H1 (cell line): ENCODE measurements at regions not wholly inside any gene's neighbourhood (a gene's known extent, or its start where the extent isn't known, plus 50 kb on each side); places are given as distances from the start of the nearest gene placed in this dataset.

Source experiments
- CTCF ChIA-PET: fragments of 300-600 bp; sonication (Branson Sonifier 250); formaldehyde crosslinking; loops from one replicate; lab custom pipeline; 2021; ENCODE audit not compliant: partially characterized antibody; lab: Charles Lee
- POLR2A ChIA-PET: fragments of 300-600 bp; sonication (Branson Sonifier 250); formaldehyde crosslinking; loops from one replicate; lab custom pipeline; 2021; ENCODE audit warnings: inconsistent platforms; ENCODE audit not compliant: partially characterized antibody; lab: Charles Lee
- DNase-seq, 2 experiments: peaks; one replicate each; pipeline versions ENCODE4 v3.0.0 to v3.0.0-alpha.2; 2010 to 2022; ENCODE audit warnings: low spot score in 2 of 2, low read depth in 1 of 2, mixed read lengths in 1 of 2
- FAIRE-seq: peaks from 2 replicates; lab custom pipeline; 2011; peaks lifted over from hg19 to GRCh38; lab: Jason Lieb, UNC
- H2AFZ ChIP-seq: 2 replicates; pipeline ENCODE4 v1.8.1; 2012; ENCODE audit warnings: low read length, inconsistent platforms
- H2AK5ac ChIP-seq: 2 replicates; pipeline ENCODE4 v1.6.1; 2013; ENCODE audit warnings: low read depth, low read length
- H2BK120ac ChIP-seq: replicated peaks from 2 replicates; pipeline ENCODE3; 2013; ENCODE audit warnings: low read depth, low read length, inconsistent platforms
- H2BK12ac ChIP-seq: 2 replicates; pipeline ENCODE4 v1.6.1; 2013; ENCODE audit warnings: low read depth, low read length
- H2BK15ac ChIP-seq: 2 replicates; pipeline ENCODE4 v1.6.1; 2013; ENCODE audit warnings: low read length
- H2BK20ac ChIP-seq: 2 replicates; pipeline ENCODE4 v1.6.1; 2013; ENCODE audit warnings: low read length
- H2BK5ac ChIP-seq: 2 replicates; pipeline ENCODE4 v1.6.1; 2013; ENCODE audit warnings: low read depth, low read length
- H3K14ac ChIP-seq: 2 replicates; pipeline ENCODE4 v1.6.1; 2013; ENCODE audit warnings: inconsistent platforms; ENCODE audit not compliant: insufficient read length
- H3K18ac ChIP-seq: 2 replicates; pipeline ENCODE4 v1.6.1; 2013; ENCODE audit warnings: low read length; ENCODE audit errors: extremely low read depth
- H3K23ac ChIP-seq: 2 replicates; pipeline ENCODE4 v1.6.1; 2013; ENCODE audit warnings: inconsistent platforms; ENCODE audit not compliant: insufficient read length
- H3K23me2 ChIP-seq: 2 replicates; pipeline ENCODE4 v1.6.1; 2013; ENCODE audit warnings: low read depth, low read length
- H3K27ac ChIP-seq: 2 replicates; pipeline ENCODE4 v1.6.1; 2011; ENCODE audit warnings: low read depth, low read length, inconsistent platforms
- H3K27me3 ChIP-seq, 4 experiments: replicated peaks in 1 of 4; 1 replicate in 1 of 4; 2 replicates in 3 of 4; pipeline versions ENCODE4 v1.6.1 to v1.8.1; 2011 to 2013; ENCODE audit warnings: low read length in 3 of 4, mild to moderate bottlenecking in 3 of 4, inconsistent platforms in 2 of 4, mixed read lengths in 2 of 4, moderate library complexity in 1 of 4; ENCODE audit not compliant: control insufficient read depth in 3 of 4, insufficient read depth in 3 of 4; ENCODE audit errors: extremely low read depth in 1 of 4
- H3K36me3 ChIP-seq, 4 experiments: 2 replicates each; pipeline versions ENCODE4 v1.6.1 to v1.8.1; 2011 to 2013; ENCODE audit warnings: mild to moderate bottlenecking in 4 of 4, low read length in 3 of 4, moderate library complexity in 2 of 4, control low read depth in 1 of 4, inconsistent platforms in 1 of 4; ENCODE audit not compliant: insufficient read depth in 4 of 4, control insufficient read depth in 2 of 4
- H3K4ac ChIP-seq: replicated peaks from 2 replicates; pipeline ENCODE3; 2013; ENCODE audit warnings: low read length, low read depth, mixed read lengths, inconsistent platforms; ENCODE audit not compliant: insufficient read length
- H3K4me1 ChIP-seq, 4 experiments: replicated peaks in 1 of 4; 1 replicate in 1 of 4; 2 replicates in 3 of 4; pipeline versions ENCODE4 v1.6.1 to v1.8.1; 2011 to 2013; ENCODE audit warnings: low read length in 3 of 4, inconsistent platforms in 2 of 4, mixed read lengths in 1 of 4; ENCODE audit not compliant: insufficient read depth in 4 of 4, control insufficient read depth in 3 of 4
- H3K4me2 ChIP-seq, 2 experiments: 2 replicates each; pipeline versions ENCODE4 v1.6.1 to v1.8.1; 2011 to 2013; ENCODE audit warnings: low read depth in 2 of 2, low read length in 2 of 2, control low read depth in 1 of 2, inconsistent platforms in 1 of 2, mild to moderate bottlenecking in 1 of 2; ENCODE audit not compliant: insufficient read depth in 1 of 2
- H3K4me3 ChIP-seq, 4 experiments: fragments of 200-600, 300-600 bp in 1 of 4; sonication (generic), shearing (Covaris generic), sonication (Bioruptor Twin) in 1 of 4; 2 replicates each; pipeline versions ENCODE4 v1.5.1 to v1.8.1; 2011 to 2016; ENCODE audit warnings: low read length in 4 of 4, low read depth in 3 of 4, control low read depth in 2 of 4, inconsistent platforms in 2 of 4, mild to moderate bottlenecking in 2 of 4, mixed read lengths in 1 of 4, moderate library complexity in 1 of 4; ENCODE audit not compliant: insufficient read depth in 2 of 4; ENCODE audit errors: extremely low read depth in 1 of 4
- H3K56ac ChIP-seq: replicated peaks from 2 replicates; pipeline ENCODE3; 2013; ENCODE audit warnings: low read depth, mild to moderate bottlenecking, mixed read lengths, low read length, inconsistent platforms; ENCODE audit not compliant: insufficient read length
- H3K79me1 ChIP-seq: 2 replicates; pipeline ENCODE4 v1.6.1; 2013; ENCODE audit warnings: low read depth, low read length, control low read depth
- H3K79me2 ChIP-seq, 2 experiments: 2 replicates each; pipeline versions ENCODE4 v1.6.1 to v1.8.1; 2012 to 2013; ENCODE audit warnings: low read length in 2 of 2, mild to moderate bottlenecking in 2 of 2, inconsistent platforms in 1 of 2; ENCODE audit not compliant: insufficient read depth in 2 of 2, control insufficient read depth in 1 of 2
- H3K9ac ChIP-seq, 4 experiments: replicated peaks in 1 of 4; 1 replicate in 1 of 4; 2 replicates in 3 of 4; pipeline versions ENCODE4 v1.6.1 to v1.8.1; 2011 to 2013; ENCODE audit warnings: low read depth in 3 of 4, low read length in 3 of 4, control low read depth in 2 of 4, mild to moderate bottlenecking in 2 of 4, moderate library complexity in 2 of 4, inconsistent platforms in 1 of 4; ENCODE audit errors: extremely low read depth in 1 of 4
- H3K9me3 ChIP-seq, 2 experiments: 2 replicates each; pipeline versions ENCODE4 v1.6.1 to v1.8.1; 2012 to 2013; ENCODE audit warnings: mild to moderate bottlenecking in 2 of 2, moderate library complexity in 2 of 2, control low read depth in 1 of 2, inconsistent platforms in 1 of 2, low read depth in 1 of 2, low read length in 1 of 2, mixed read lengths in 1 of 2; ENCODE audit not compliant: insufficient read depth in 2 of 2
- H4K20me1 ChIP-seq, 2 experiments: replicated peaks in 1 of 2; 2 replicates each; pipeline versions ENCODE3 to v1.8.1; 2011 to 2013; ENCODE audit warnings: inconsistent platforms in 2 of 2, low read length in 2 of 2, mild to moderate bottlenecking in 1 of 2; ENCODE audit not compliant: insufficient read depth in 2 of 2, control insufficient read depth in 1 of 2
- H4K5ac ChIP-seq: 2 replicates; pipeline ENCODE4 v1.6.1; 2013; ENCODE audit warnings: low read length, low read depth, mixed read lengths, inconsistent platforms; ENCODE audit not compliant: insufficient read length
- H4K8ac ChIP-seq: 2 replicates; pipeline ENCODE4 v1.8.0; 2013; ENCODE audit warnings: mild to moderate bottlenecking, moderate library complexity, low read length, inconsistent platforms; ENCODE audit not compliant: insufficient read depth; ENCODE audit errors: extremely low read depth
- H4K91ac ChIP-seq: replicated peaks from 2 replicates; pipeline ENCODE3; 2013; ENCODE audit warnings: low read length, mixed read lengths, inconsistent platforms; ENCODE audit not compliant: insufficient read length
- ATF3 ChIP-seq: IDR thresholded peaks from 2 replicates; pipeline ENCODE4 v1.6.1; 2011; ENCODE audit warnings: low read depth, mild to moderate bottlenecking, low read length; ENCODE audit not compliant: insufficient read depth
- BACH1 ChIP-seq: IDR thresholded peaks from 2 replicates; pipeline ENCODE4 v1.6.1; 2012; ENCODE audit warnings: low read length, improper control_type of control experiment
- CREB1 ChIP-seq: IDR thresholded peaks from 2 replicates; pipeline ENCODE4 v1.6.1; 2012; ENCODE audit warnings: inconsistent platforms
- GABPA ChIP-seq: IDR thresholded peaks from 2 replicates; pipeline ENCODE4 v1.6.1; 2011; ENCODE audit warnings: mild to moderate bottlenecking, low read length, moderate library complexity, borderline replicate concordance; ENCODE audit not compliant: insufficient read depth
- MAX ChIP-seq: IDR thresholded peaks from 2 replicates; pipeline ENCODE4 v1.6.1; 2012; ENCODE audit warnings: inconsistent platforms
- RAD21 ChIP-seq, 2 experiments: IDR thresholded peaks in 1 of 2; conservative IDR thresholded peaks in 1 of 2; 2 replicates each; pipeline ENCODE4 v1.6.1; 2011; ENCODE audit warnings: low read depth in 2 of 2, low read length in 2 of 2, improper control_type of control experiment in 1 of 2, inconsistent platforms in 1 of 2, mild to moderate bottlenecking in 1 of 2, moderate library complexity in 1 of 2
- SAP30 ChIP-seq: fragments of 300-600 bp; sonication (generic); IDR thresholded peaks from 2 replicates; pipeline ENCODE4 v1.7.1; 2012; ENCODE audit warnings: low read length, moderate library complexity, mild to moderate bottlenecking, inconsistent platforms; ENCODE audit not compliant: insufficient read depth, insufficient replicate concordance
- SRF ChIP-seq: IDR thresholded peaks from 2 replicates; pipeline ENCODE4 v1.6.1; 2011; ENCODE audit warnings: mild to moderate bottlenecking, low read depth, low read length, moderate library complexity
- WGBS, 2 experiments: shearing (Covaris generic) in 1 of 2; methylation state at CpG; one replicate each; pipeline versions ENCODE4 v1.1.6 to v1.1.7; 2013 to 2015; ENCODE audit warnings: low lambda C conversion rate in 2 of 2, mixed read lengths in 2 of 2, inconsistent platforms in 1 of 2, low coverage in 1 of 2, missing lambda C conversion rate in 1 of 2; ENCODE audit not compliant: insufficient replicate concordance in 2 of 2, insufficient coverage in 1 of 2, insufficient read length in 1 of 2; ENCODE audit errors: extremely low coverage in 1 of 2, missing lambda C conversion rate in 1 of 2; 5-methylcytosine and 5-hydroxymethylcytosine counted together
- TF ChIP-seq, protein P1 (sequence below): IDR thresholded peaks from 2 replicates; pipeline ENCODE4 v1.6.1; 2012; ENCODE audit warnings: inconsistent platforms
- TF ChIP-seq, protein P2 (sequence below), 3 experiments: IDR thresholded peaks; 1 replicate in 2 of 3; 2 replicates in 1 of 3; pipeline versions ENCODE4 v1.5.1 to v1.6.1; 2011; ENCODE audit warnings: low read length in 3 of 3, mild to moderate bottlenecking in 3 of 3, inconsistent platforms in 2 of 3, low read depth in 1 of 3, moderate library complexity in 1 of 3; ENCODE audit not compliant: insufficient read depth in 1 of 3; ENCODE audit errors: control extremely low read depth in 1 of 3

- Histone ChIP-seq H3K23ac (no peak overlapping the region), H2BK15ac (no peak overlapping the region), H3K18ac (no peak overlapping the region), H2AFZ (no peak overlapping the region), H2BK5ac (no peak overlapping the region), H4K20me1 (no peaks in the 10 kb centered on the region), H3K14ac (no peak overlapping the region), H3K4me3 (no peak overlapping the region), H2BK120ac (no peak overlapping the region), H3K27ac (no peak overlapping the region), H3K23me2 (no peaks in the 10 kb centered on the region), H3K4me2 (no peak overlapping the region), H4K5ac (no peak overlapping the region), H3K79me1 (no peaks in the 10 kb centered on the region), H4K91ac (no peak overlapping the region), H2AK5ac (no peak overlapping the region), H3K4ac (no peak overlapping the region), H3K56ac (no peak overlapping the region), H2BK12ac (no peak overlapping the region), H3K9me3 (peaks cover 11 to 16% of the 10 kb centered on the region in 2 experiments; a peak in 3 of 4 replicates), H2BK20ac (no peak overlapping the region), H4K8ac (no peak overlapping the region), H3K9ac (no peak overlapping the region), H3K4me1 (no peaks in the 10 kb centered on the region), H3K79me2 (no peaks in the 10 kb centered on the region), H3K27me3 (no peaks in the 10 kb centered on the region), H3K36me3 (no peaks in the 10 kb centered on the region)
- no peak for DNase-seq
- 96% methylated on average over 1 of the region's 1 CpG; no CpG with 5 or more reads in 1 of the 2 experiments for WGBS, 2 experiments
- no peak for FAIRE-seq
- CTCF ChIA-PET: no interaction called here
- POLR2A ChIA-PET: no interaction called here
- TF ChIP-seq MAX (no peak), RAD21 (IDR thresholded peaks at IDR 0.05 in 1 of 2, conservative IDR thresholded peaks at IDR 0.05 in 1 of 2; ENCODE audit: low read depth in 2 of 2, low read length in 2 of 2) (no peak), CREB1 (no peak), GABPA (no peak), SAP30 (no peak), SRF (no peak), BACH1 (no peak), ATF3 (no peak)
- TF ChIP-seq, protein P1, sequence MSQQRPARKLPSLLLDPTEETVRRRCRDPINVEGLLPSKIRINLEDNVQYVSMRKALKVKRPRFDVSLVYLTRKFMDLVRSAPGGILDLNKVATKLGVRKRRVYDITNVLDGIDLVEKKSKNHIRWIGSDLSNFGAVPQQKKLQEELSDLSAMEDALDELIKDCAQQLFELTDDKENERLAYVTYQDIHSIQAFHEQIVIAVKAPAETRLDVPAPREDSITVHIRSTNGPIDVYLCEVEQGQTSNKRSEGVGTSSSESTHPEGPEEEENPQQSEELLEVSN: no peak
- TF ChIP-seq, protein P2, sequence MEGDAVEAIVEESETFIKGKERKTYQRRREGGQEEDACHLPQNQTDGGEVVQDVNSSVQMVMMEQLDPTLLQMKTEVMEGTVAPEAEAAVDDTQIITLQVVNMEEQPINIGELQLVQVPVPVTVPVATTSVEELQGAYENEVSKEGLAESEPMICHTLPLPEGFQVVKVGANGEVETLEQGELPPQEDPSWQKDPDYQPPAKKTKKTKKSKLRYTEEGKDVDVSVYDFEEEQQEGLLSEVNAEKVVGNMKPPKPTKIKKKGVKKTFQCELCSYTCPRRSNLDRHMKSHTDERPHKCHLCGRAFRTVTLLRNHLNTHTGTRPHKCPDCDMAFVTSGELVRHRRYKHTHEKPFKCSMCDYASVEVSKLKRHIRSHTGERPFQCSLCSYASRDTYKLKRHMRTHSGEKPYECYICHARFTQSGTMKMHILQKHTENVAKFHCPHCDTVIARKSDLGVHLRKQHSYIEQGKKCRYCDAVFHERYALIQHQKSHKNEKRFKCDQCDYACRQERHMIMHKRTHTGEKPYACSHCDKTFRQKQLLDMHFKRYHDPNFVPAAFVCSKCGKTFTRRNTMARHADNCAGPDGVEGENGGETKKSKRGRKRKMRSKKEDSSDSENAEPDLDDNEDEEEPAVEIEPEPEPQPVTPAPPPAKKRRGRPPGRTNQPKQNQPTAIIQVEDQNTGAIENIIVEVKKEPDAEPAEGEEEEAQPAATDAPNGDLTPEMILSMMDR (IDR thresholded peaks at IDR 0.05; ENCODE audit: control extremely low read depth in 1 of 3, insufficient read depth in 1 of 3, low read depth in 1 of 3, low read length in 3 of 3): no peak
Observed at GRCh38 chr12:30384976-30385375, 310.7 kb downstream of the IPO8 start.
